WTC11 (cell line): ENCODE measurements at regions not wholly inside any gene's neighbourhood (a gene's known extent, or its start where the extent isn't known, plus 50 kb on each side); places are given as distances from the start of the nearest gene placed in this dataset.

Experiments used
- ETV6 ChIP-seq: sonication (generic); formaldehyde crosslinking; IDR thresholded peaks from 2 replicates; pipeline ENCODE4 v1.8.1; 2022; ENCODE audit warnings: mild to moderate bottlenecking, missing genetic modification reagents
- FOXK1 ChIP-seq: sonication (generic); formaldehyde crosslinking; IDR thresholded peaks from 2 replicates; pipeline ENCODE4 v1.8.0; 2022; ENCODE audit warnings: mild to moderate bottlenecking, moderate library complexity, missing genetic modification reagents
- GABPB1 ChIP-seq: sonication (generic); formaldehyde crosslinking; IDR thresholded peaks from 2 replicates; pipeline ENCODE4 v1.8.1; 2023; ENCODE audit warnings: mild to moderate bottlenecking, missing genetic modification reagents
- JUN ChIP-seq: sonication (generic); formaldehyde crosslinking; IDR thresholded peaks from 2 replicates; pipeline ENCODE4 v1.8.0; 2023; ENCODE audit warnings: mild to moderate bottlenecking, missing genetic modification reagents
- NR3C1 ChIP-seq: sonication (generic); formaldehyde crosslinking; conservative IDR thresholded peaks from 2 replicates; pipeline ENCODE4 v1.8.1; 2023; ENCODE audit warnings: low read depth, mild to moderate bottlenecking, missing genetic modification reagents
- ZNF138 ChIP-seq: sonication (generic); formaldehyde crosslinking; conservative IDR thresholded peaks from 2 replicates; pipeline ENCODE4 v1.8.1; 2022; ENCODE audit warnings: mild to moderate bottlenecking, moderate library complexity, missing genetic modification reagents
- TF ChIP-seq, protein P1 (sequence below): fragments of 200-600 bp; IDR thresholded peaks from 2 replicates; pipeline ENCODE4 v1.8.0; 2022; ENCODE audit warnings: antibody characterized with exemption
- TF ChIP-seq, protein P2 (sequence below): sonication (generic); formaldehyde crosslinking; IDR thresholded peaks from 2 replicates; pipeline ENCODE4 v1.8.0; 2022; ENCODE audit warnings: mild to moderate bottlenecking, missing genetic modification reagents
- TF ChIP-seq, protein P3 (sequence below): sonication (generic); formaldehyde crosslinking; IDR thresholded peaks from 2 replicates; pipeline ENCODE4 v1.8.0; 2022; ENCODE audit warnings: mild to moderate bottlenecking, missing genetic modification reagents
- TF ChIP-seq, protein P4 (sequence below): sonication (generic); formaldehyde crosslinking; IDR thresholded peaks from 2 replicates; pipeline ENCODE4 v1.8.1; 2022; ENCODE audit warnings: mild to moderate bottlenecking, moderate library complexity, missing genetic modification reagents
- TF ChIP-seq, protein P5 (sequence below): sonication (generic); formaldehyde crosslinking; IDR thresholded peaks from 2 replicates; pipeline ENCODE4 v1.8.1; 2023; ENCODE audit warnings: mild to moderate bottlenecking, missing genetic modification reagents, borderline replicate concordance

DNA sequence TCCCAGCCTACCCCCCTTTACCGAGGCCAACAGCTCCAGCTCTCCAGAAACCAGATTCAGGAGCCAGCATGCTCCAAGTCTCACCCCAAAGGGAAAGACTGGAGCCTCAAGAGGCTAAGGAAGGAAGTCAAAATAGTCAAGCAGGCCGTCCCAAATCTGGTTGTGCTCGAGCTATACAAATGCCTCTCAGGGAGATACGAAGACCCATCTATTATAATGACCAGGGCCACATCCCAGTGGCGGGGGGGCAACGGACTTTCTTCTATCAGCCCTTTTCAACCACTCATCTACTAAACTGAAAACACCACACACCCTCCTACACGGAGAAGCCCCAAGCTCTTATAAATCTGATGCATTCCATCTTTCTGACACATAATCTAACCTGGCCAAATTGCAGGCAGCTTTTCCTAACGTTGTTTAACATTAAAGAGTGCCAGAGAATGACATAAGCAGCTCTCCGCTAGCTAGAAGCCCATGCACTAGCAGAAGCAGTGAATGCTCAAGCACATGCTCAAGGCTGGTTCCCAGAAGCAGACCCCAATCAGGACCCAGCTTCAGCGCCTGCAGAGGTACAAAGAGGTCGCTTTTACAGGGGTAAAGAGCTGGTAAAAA, 104.6 kb upstream of the ZNF98 start:
- TF ChIP-seq, protein P1, sequence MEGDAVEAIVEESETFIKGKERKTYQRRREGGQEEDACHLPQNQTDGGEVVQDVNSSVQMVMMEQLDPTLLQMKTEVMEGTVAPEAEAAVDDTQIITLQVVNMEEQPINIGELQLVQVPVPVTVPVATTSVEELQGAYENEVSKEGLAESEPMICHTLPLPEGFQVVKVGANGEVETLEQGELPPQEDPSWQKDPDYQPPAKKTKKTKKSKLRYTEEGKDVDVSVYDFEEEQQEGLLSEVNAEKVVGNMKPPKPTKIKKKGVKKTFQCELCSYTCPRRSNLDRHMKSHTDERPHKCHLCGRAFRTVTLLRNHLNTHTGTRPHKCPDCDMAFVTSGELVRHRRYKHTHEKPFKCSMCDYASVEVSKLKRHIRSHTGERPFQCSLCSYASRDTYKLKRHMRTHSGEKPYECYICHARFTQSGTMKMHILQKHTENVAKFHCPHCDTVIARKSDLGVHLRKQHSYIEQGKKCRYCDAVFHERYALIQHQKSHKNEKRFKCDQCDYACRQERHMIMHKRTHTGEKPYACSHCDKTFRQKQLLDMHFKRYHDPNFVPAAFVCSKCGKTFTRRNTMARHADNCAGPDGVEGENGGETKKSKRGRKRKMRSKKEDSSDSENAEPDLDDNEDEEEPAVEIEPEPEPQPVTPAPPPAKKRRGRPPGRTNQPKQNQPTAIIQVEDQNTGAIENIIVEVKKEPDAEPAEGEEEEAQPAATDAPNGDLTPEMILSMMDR: no peak
- TF ChIP-seq JUN (CRISPR knock-in tag) (no peak), GABPB1 (CRISPR knock-in tag) (no peak), ETV6 (CRISPR knock-in tag) (no peak), NR3C1 (CRISPR knock-in tag) (no peak), ZNF138 (CRISPR knock-in tag) (no peak), FOXK1 (no peak)
- TF ChIP-seq, protein P2, sequence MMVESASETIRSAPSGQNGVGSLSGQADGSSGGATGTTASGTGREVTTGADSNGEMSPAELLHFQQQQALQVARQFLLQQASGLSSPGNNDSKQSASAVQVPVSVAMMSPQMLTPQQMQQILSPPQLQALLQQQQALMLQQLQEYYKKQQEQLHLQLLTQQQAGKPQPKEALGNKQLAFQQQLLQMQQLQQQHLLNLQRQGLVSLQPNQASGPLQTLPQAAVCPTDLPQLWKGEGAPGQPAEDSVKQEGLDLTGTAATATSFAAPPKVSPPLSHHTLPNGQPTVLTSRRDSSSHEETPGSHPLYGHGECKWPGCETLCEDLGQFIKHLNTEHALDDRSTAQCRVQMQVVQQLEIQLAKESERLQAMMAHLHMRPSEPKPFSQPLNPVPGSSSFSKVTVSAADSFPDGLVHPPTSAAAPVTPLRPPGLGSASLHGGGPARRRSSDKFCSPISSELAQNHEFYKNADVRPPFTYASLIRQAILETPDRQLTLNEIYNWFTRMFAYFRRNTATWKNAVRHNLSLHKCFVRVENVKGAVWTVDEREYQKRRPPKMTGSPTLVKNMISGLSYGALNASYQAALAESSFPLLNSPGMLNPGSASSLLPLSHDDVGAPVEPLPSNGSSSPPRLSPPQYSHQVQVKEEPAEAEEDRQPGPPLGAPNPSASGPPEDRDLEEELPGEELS (CRISPR knock-in tag): no peak
- TF ChIP-seq, protein P3, sequence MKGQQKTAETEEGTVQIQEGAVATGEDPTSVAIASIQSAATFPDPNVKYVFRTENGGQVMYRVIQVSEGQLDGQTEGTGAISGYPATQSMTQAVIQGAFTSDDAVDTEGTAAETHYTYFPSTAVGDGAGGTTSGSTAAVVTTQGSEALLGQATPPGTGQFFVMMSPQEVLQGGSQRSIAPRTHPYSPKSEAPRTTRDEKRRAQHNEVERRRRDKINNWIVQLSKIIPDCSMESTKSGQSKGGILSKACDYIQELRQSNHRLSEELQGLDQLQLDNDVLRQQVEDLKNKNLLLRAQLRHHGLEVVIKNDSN: no peak
- TF ChIP-seq, protein P4, sequence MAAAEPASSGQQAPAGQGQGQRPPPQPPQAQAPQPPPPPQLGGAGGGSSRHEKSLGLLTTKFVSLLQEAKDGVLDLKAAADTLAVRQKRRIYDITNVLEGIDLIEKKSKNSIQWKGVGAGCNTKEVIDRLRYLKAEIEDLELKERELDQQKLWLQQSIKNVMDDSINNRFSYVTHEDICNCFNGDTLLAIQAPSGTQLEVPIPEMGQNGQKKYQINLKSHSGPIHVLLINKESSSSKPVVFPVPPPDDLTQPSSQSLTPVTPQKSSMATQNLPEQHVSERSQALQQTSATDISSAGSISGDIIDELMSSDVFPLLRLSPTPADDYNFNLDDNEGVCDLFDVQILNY (CRISPR knock-in tag): no peak
- TF ChIP-seq, protein P5, sequence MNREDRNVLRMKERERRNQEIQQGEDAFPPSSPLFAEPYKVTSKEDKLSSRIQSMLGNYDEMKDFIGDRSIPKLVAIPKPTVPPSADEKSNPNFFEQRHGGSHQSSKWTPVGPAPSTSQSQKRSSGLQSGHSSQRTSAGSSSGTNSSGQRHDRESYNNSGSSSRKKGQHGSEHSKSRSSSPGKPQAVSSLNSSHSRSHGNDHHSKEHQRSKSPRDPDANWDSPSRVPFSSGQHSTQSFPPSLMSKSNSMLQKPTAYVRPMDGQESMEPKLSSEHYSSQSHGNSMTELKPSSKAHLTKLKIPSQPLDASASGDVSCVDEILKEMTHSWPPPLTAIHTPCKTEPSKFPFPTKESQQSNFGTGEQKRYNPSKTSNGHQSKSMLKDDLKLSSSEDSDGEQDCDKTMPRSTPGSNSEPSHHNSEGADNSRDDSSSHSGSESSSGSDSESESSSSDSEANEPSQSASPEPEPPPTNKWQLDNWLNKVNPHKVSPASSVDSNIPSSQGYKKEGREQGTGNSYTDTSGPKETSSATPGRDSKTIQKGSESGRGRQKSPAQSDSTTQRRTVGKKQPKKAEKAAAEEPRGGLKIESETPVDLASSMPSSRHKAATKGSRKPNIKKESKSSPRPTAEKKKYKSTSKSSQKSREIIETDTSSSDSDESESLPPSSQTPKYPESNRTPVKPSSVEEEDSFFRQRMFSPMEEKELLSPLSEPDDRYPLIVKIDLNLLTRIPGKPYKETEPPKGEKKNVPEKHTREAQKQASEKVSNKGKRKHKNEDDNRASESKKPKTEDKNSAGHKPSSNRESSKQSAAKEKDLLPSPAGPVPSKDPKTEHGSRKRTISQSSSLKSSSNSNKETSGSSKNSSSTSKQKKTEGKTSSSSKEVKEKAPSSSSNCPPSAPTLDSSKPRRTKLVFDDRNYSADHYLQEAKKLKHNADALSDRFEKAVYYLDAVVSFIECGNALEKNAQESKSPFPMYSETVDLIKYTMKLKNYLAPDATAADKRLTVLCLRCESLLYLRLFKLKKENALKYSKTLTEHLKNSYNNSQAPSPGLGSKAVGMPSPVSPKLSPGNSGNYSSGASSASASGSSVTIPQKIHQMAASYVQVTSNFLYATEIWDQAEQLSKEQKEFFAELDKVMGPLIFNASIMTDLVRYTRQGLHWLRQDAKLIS (CRISPR knock-in tag): no peak
